Prostate gland (tissue), 2 donors: ENCODE measurements at regions not wholly inside any gene's neighbourhood (a gene's known extent, or its start where the extent isn't known, plus 50 kb on each side); places are given as distances from the start of the nearest gene placed in this dataset.

ENCODE experiments used
- POLR2A ChIP-seq: fragments of 450-650 bp; IDR thresholded peaks from one replicate; pipeline ENCODE4 v1.6.1; 2016; ENCODE audit warnings: antibody characterized with exemption, mild to moderate bottlenecking
- POLR2AphosphoS5 ChIP-seq: sonication (generic); formaldehyde crosslinking; IDR thresholded peaks from one replicate; pipeline ENCODE4 v1.6.1; 2017; ENCODE audit warnings: antibody characterized with exemption
- TF ChIP-seq, protein P1 (sequence below), 4 experiments: fragments of 200-600 bp in 2 of 4; fragments of 450-650 bp in 2 of 4; sonication (generic) in 2 of 4; IDR thresholded peaks; 1 replicate in 3 of 4; 2 replicates in 1 of 4; pipeline ENCODE4 v1.5.1; 2016 to 2019; ENCODE audit warnings: antibody characterized with exemption in 4 of 4, mild to moderate bottlenecking in 2 of 4, moderate library complexity in 2 of 4

DNA sequence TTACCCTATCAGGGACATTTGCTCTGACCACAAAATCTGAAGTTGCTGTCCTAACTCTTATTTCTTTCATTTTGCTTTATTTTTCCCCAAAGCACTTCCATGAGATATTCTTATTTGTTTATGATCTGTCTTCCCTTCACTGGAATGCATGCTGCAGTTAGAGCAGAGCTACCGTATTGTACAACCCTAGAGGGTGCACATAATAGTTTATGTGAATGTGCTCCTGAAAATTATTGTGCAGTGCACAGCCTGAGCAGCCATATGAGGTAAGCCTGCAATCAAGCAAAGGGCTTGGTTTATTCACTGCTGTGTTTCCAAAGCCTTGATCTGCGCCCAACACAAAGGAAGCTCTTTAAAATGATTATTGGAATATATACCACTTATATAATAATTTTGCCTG is 120.3 kb upstream of the CADPS start:
- TF ChIP-seq, protein P1, sequence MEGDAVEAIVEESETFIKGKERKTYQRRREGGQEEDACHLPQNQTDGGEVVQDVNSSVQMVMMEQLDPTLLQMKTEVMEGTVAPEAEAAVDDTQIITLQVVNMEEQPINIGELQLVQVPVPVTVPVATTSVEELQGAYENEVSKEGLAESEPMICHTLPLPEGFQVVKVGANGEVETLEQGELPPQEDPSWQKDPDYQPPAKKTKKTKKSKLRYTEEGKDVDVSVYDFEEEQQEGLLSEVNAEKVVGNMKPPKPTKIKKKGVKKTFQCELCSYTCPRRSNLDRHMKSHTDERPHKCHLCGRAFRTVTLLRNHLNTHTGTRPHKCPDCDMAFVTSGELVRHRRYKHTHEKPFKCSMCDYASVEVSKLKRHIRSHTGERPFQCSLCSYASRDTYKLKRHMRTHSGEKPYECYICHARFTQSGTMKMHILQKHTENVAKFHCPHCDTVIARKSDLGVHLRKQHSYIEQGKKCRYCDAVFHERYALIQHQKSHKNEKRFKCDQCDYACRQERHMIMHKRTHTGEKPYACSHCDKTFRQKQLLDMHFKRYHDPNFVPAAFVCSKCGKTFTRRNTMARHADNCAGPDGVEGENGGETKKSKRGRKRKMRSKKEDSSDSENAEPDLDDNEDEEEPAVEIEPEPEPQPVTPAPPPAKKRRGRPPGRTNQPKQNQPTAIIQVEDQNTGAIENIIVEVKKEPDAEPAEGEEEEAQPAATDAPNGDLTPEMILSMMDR (IDR thresholded peaks at IDR 0.05), result no peak
- TF ChIP-seq POLR2A (no peak), POLR2AphosphoS5 (no peak)
